Neural crest cell (in vitro differentiated cells): ENCODE measurements at regions not wholly inside any gene's neighbourhood (a gene's known extent, or its start where the extent isn't known, plus 50 kb on each side); places are given as distances from the start of the nearest gene placed in this dataset.

Experiments used
- DNase-seq: peaks from one replicate; pipeline ENCODE4 v3.0.0; 2021; ENCODE audit warnings: low read depth, mixed read lengths, low spot score
- H3K27ac Mint-ChIP-seq: one replicate; pipeline ENCODE4 v1.8.0; 2021; ENCODE audit warnings: mild to moderate bottlenecking, mixed read lengths; ENCODE audit not compliant: unreplicated experiment
- H3K27me3 Mint-ChIP-seq: 2 replicates; pipeline ENCODE4 v1.8.0; 2021; ENCODE audit warnings: low read depth, mild to moderate bottlenecking, mixed read lengths
- H3K36me3 Mint-ChIP-seq: 2 replicates; pipeline ENCODE4 v1.8.0; 2021; ENCODE audit warnings: low read depth, mild to moderate bottlenecking, mixed read lengths
- H3K4me1 Mint-ChIP-seq: 2 replicates; pipeline ENCODE4 v1.8.0; 2021; ENCODE audit warnings: mixed read lengths
- H3K4me3 Mint-ChIP-seq: one replicate; pipeline ENCODE4 v1.8.0; 2021; ENCODE audit warnings: mild to moderate bottlenecking, mixed read lengths
- H3K9me3 Mint-ChIP-seq: 2 replicates; pipeline ENCODE4 v1.8.0; 2021; ENCODE audit warnings: mixed read lengths
- CTCF ChIP-seq: fragments of 200-600 bp; sonication (generic); conservative IDR thresholded peaks from 2 replicates; pipeline ENCODE4 v1.5.0; 2021; ENCODE audit warnings: antibody characterized with exemption, mild to moderate bottlenecking

DNA sequence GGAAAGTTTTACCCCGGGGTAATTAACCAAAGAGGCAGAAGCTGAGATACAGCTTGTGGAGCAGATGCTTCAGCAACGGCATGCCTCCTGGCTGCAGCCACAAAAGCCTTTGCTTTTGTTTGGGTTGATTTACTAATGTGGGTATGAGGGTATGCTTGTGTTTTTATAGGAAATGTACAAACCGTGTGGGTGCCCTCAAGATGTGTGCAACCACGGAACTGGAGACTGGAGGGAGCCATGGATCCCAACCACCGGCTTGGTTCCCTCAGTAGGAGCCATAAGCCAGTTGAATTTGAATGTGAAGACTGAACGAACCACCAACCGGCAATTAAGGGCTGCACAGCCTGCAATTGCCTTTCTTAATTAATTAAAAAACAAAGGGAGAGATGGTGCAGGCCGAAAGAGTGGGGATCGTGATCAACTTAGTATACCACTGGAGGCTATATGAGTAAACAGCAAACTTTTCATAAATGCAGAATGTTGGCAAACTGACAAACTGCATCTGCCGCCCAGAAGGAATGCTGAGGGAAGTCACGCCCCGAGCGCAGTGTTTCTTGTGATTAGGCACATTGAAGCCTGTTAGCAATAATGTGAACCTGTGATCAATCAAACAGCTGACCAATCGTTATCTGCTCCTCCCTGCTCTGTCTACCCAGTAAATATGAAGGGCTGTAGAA lies 104.1 kb downstream of the DISP1 start:
- Mint-ChIP-seq H3K4me1 (no peaks in the 10 kb centered on the region), H3K36me3 (peaks cover 16% of the 10 kb centered on the region), H3K27ac (no peak overlapping the region), H3K27me3 (no peaks in the 10 kb centered on the region), H3K4me3 (no peak overlapping the region), H3K9me3 (peaks cover 9% of the 10 kb centered on the region)
- DNase-seq, result no peak
- no peak for TF ChIP-seq CTCF

DNA sequence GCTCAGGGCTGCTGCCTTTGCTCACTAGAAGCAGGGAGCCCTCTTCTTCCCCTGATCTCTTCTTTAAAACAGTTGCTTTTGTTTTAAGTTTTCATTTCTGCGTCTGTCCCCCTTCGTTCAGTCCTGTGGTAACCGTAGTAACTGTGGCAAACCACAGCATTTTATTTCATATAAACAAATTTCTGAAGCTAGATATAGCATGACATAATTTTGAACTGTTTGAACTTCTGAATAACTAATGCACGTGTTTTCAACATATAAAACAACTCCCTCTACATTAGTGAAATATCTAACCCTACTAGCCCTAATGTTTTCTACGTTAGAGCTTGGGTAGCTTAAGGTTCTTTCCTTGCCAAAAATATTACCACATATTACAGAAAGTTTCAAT lies 104.6 kb downstream of the DISP1 start:
- H3K36me3 Mint-ChIP-seq, result peaks cover 16% of the 10 kb centered on the region
- no peak overlapping the region for H3K27ac Mint-ChIP-seq
- H3K27me3 Mint-ChIP-seq, result no peaks in the 10 kb centered on the region
- no peak overlapping the region for H3K4me3 Mint-ChIP-seq
- no peak for DNase-seq
- no peaks in the 10 kb centered on the region for H3K4me1 Mint-ChIP-seq
- TF ChIP-seq CTCF, result no peak
- peaks cover 9% of the 10 kb centered on the region for H3K9me3 Mint-ChIP-seq

DNA sequence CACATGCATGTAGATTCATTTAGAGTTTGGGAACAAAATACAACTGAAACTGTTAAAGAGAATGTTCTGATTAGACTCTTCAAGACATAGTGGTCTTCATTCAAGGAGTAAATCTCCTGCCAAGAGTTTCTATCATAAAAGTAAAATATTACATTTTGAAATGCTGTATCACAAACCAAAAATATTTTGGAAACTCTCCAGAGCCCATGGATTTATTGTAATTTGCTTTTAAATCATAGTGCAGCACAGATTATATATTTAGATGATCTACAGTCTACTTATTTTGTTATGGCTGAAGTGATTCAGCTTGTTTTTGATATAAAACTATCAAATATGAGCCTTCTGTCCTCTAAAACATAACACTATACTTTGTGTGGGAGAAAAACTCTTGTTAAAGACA lies 105.3 kb downstream of the DISP1 start:
- Mint-ChIP-seq H3K27ac (no peak overlapping the region), H3K4me1 (no peaks in the 10 kb centered on the region), H3K27me3 (no peaks in the 10 kb centered on the region), H3K36me3 (peaks cover 13% of the 10 kb centered on the region), H3K9me3 (peaks cover 9% of the 10 kb centered on the region), H3K4me3 (no peak overlapping the region)
- DNase-seq, result no peak
- TF ChIP-seq CTCF, result no peak

DNA sequence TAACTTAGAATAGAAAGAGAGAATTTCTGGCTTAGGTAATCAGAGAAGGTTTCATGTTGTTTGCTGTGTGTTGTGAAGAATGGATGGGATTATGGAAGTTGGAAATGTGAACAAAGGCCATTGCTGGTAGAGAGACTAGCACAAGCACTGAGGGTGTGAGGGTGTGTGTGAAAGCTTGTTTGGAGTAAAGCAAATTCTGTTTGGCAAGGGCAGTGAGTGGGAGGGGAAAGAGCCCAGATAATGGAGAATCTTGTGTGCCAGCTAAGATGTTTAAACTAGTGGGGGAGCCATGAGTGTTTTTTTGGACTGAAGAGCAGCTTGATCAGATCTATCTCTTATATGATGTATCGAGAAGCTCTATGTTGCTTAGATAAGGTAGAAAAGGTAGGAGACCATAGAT lies 107.1 kb downstream of the DISP1 start:
- Mint-ChIP-seq H3K27me3 (no peaks in the 10 kb centered on the region), H3K4me1 (peaks cover 4% of the 10 kb centered on the region), H3K4me3 (no peak overlapping the region), H3K27ac (no peak overlapping the region), H3K36me3 (peaks cover 8% of the 10 kb centered on the region), H3K9me3 (peaks cover 9% of the 10 kb centered on the region)
- DNase-seq, result no peak
- TF ChIP-seq CTCF, result no peak

DNA sequence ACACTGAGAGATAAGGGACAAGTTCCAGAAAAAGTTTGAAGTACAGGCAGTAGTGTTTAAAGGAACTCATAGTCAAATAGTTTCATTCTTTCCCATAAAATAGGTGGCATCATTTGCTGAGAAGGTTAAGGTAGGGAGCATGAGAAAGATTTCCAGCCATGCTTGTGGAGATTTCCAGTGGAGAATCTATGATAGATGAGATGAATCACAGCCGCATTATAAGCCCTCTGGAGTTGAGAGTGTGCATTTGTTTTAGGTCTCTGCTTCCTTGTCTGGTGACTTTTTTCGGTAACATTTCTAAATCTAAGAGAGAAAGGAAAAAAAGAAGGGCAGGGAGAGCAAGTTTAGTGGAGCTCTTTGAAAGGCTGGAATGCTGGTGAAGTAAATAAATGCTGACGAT lies 108.7 kb downstream of the DISP1 start:
- no peaks in the 10 kb centered on the region for H3K9me3 Mint-ChIP-seq
- DNase-seq, result no peak

More for the DNA sequence above, 108.7 kb downstream of the DISP1 start:
- Mint-ChIP-seq H3K27ac (no peak overlapping the region), H3K4me3 (no peak overlapping the region), H3K4me1 (peaks cover 16% of the 10 kb centered on the region), H3K27me3 (no peaks in the 10 kb centered on the region), H3K36me3 (no peaks in the 10 kb centered on the region)
- TF ChIP-seq CTCF, result no peak
